GM12878 (cell line): ENCODE measurements at regions not wholly inside any gene's neighbourhood (a gene's known extent, or its start where the extent isn't known, plus 50 kb on each side); places are given as distances from the start of the nearest gene placed in this dataset.

ENCODE experiments used
- ATAC-seq: fragments of 200-7000 bp; cut with Tn5 transposase; 3 replicates; pipeline ENCODE4 v1.9.1; 2020; ENCODE audit warnings: mild to moderate bottlenecking, moderate library complexity
- BruUV-seq: library from RNA; stranded (reverse); fragments of 400-500 nt; replicated peaks from 2 replicates; lab custom pipeline; 2021; lab: Mats Ljungman, UMichigan
- CTCF ChIA-PET: fragments of 300-600 bp; sonication (Branson Sonifier 250); formaldehyde crosslinking; extraction: SDS; loops from one replicate; lab custom pipeline; 2021; ENCODE audit warnings: inconsistent platforms; lab: Yijun Ruan, JAX
- POLR2A ChIA-PET: fragments of 350-600 bp; formaldehyde crosslinking; extraction: SDS; loops from one replicate; lab custom pipeline; 2021; ENCODE audit warnings: inconsistent platforms; lab: Charles Lee
- RAD21 ChIA-PET: fragments of 300-600 bp; sonication (Branson Sonifier 250); formaldehyde crosslinking; loops from one replicate; lab custom pipeline; 2023; ENCODE audit warnings: antibody characterized with exemption; ENCODE audit not compliant: unreplicated experiment; lab: Charles Lee
- SMC1A ChIA-PET: fragments of 300-600 bp; sonication (Branson Sonifier 250); formaldehyde crosslinking; loops from one replicate; lab custom pipeline; 2023; ENCODE audit not compliant: unreplicated experiment, uncharacterized antibody; lab: Charles Lee
- DNase-seq: peaks from one replicate; pipeline ENCODE4 v3.0.0-alpha.2; 2011; ENCODE audit warnings: low read depth, low spot score
- FAIRE-seq: peaks from 3 replicates; lab custom pipeline; 2011; peaks lifted over from hg19 to GRCh38; lab: Jason Lieb, UNC
- H2AFZ ChIP-seq: 2 replicates; pipeline ENCODE4 v1.6.0; 2011; ENCODE audit warnings: low read depth, low read length, control low read depth; ENCODE audit not compliant: control insufficient read depth
- H3K27ac ChIP-seq: 2 replicates; pipeline ENCODE4 v1.5.1; 2011; ENCODE audit warnings: control low read depth; ENCODE audit not compliant: control insufficient read depth, insufficient read depth
- H3K27me3 ChIP-seq, 2 experiments: replicated peaks in 1 of 2; 2 replicates each; pipeline versions ENCODE4 v1.6.0 to v1.6.1; 2011; ENCODE audit warnings: low read length in 1 of 2; ENCODE audit not compliant: control insufficient read depth in 2 of 2, insufficient read depth in 2 of 2
- H3K36me3 ChIP-seq, 2 experiments: 2 replicates each; pipeline ENCODE4 v1.5.1; 2011; ENCODE audit warnings: low read length in 1 of 2; ENCODE audit not compliant: control insufficient read depth in 2 of 2, insufficient read depth in 2 of 2
- H3K4me1 ChIP-seq: 2 replicates; pipeline ENCODE4 v1.6.1; 2011; ENCODE audit warnings: mild to moderate bottlenecking, low read length, moderate library complexity, mixed read lengths; ENCODE audit not compliant: control insufficient read depth, insufficient read depth
- H3K4me2 ChIP-seq: 2 replicates; pipeline ENCODE4 v1.6.0; 2011; ENCODE audit warnings: control low read depth; ENCODE audit not compliant: control insufficient read depth, insufficient read depth
- H3K4me3 ChIP-seq: fragments of 200-600 bp; sonication (generic); 2 replicates; pipeline ENCODE4 v1.5.1; 2016
- H3K79me2 ChIP-seq: 2 replicates; pipeline ENCODE4 v1.6.0; 2011; ENCODE audit warnings: low read length; ENCODE audit not compliant: control insufficient read depth, insufficient read depth
- H3K9ac ChIP-seq: 2 replicates; pipeline ENCODE4 v1.8.0; 2011; ENCODE audit warnings: low read length, control low read depth, mixed read lengths; ENCODE audit not compliant: control insufficient read depth, insufficient read depth
- H3K9me3 ChIP-seq: replicated peaks from 3 replicates; pipeline ENCODE4 v1.5.1; 2011; ENCODE audit warnings: mild to moderate bottlenecking, low read length; ENCODE audit not compliant: control insufficient read depth, insufficient read depth
- H4K20me1 ChIP-seq: 2 replicates; pipeline ENCODE4 v1.6.0; 2011; ENCODE audit not compliant: control insufficient read depth, insufficient read depth
- CUX1 ChIP-seq: IDR thresholded peaks from 2 replicates; pipeline ENCODE4 v1.6.1; 2012; ENCODE audit warnings: improper control_type of control experiment, low read depth, low read length; ENCODE audit not compliant: insufficient replicate concordance
- IKZF2 ChIP-seq, 2 experiments: fragments of 450-650 bp; IDR thresholded peaks; 2 replicates each; pipeline ENCODE4 v1.6.1; 2017; ENCODE audit warnings: mild to moderate bottlenecking in 2 of 2, moderate library complexity in 2 of 2
- NFXL1 ChIP-seq: fragments of 450-650 bp; IDR thresholded peaks from 2 replicates; pipeline ENCODE4 v1.6.1; 2017; ENCODE audit warnings: antibody characterized with exemption, mild to moderate bottlenecking, borderline replicate concordance
- NKRF ChIP-seq: fragments of 450-650 bp; conservative IDR thresholded peaks from 2 replicates; pipeline ENCODE4 v1.6.1; 2017; ENCODE audit warnings: mild to moderate bottlenecking, moderate library complexity
- RAD21 ChIP-seq: IDR thresholded peaks from 2 replicates; pipeline ENCODE4 v1.6.1; 2011; ENCODE audit warnings: mild to moderate bottlenecking, low read depth, low read length, moderate library complexity; ENCODE audit not compliant: insufficient read depth
- SIX5 ChIP-seq: IDR thresholded peaks from 2 replicates; pipeline ENCODE4 v1.6.1; 2011; ENCODE audit warnings: mild to moderate bottlenecking, low read depth, low read length, moderate library complexity; ENCODE audit not compliant: severe bottlenecking
- SKIL ChIP-seq: fragments of 450-650 bp; IDR thresholded peaks from 2 replicates; pipeline ENCODE4 v1.6.1; 2017; ENCODE audit warnings: mild to moderate bottlenecking, low read depth, inconsistent platforms; ENCODE audit not compliant: poor library complexity, severe bottlenecking
- SMC3 ChIP-seq: IDR thresholded peaks from 2 replicates; pipeline ENCODE4 v1.6.1; 2011; ENCODE audit warnings: low read length, improper control_type of control experiment, borderline replicate concordance
- SP1 ChIP-seq: IDR thresholded peaks from one replicate; pipeline ENCODE4 v1.6.1; 2011; ENCODE audit warnings: low read depth, low read length
- STAT1 ChIP-seq: fragments of 450-650 bp; conservative IDR thresholded peaks from 2 replicates; pipeline ENCODE4 v1.6.1; 2014; ENCODE audit warnings: antibody characterized with exemption, mild to moderate bottlenecking
- TCF3 ChIP-seq: IDR thresholded peaks from 2 replicates; pipeline ENCODE4 v1.6.1; 2012; ENCODE audit warnings: low read depth, mild to moderate bottlenecking, low read length, borderline replicate concordance; ENCODE audit not compliant: insufficient read depth
- YY1 ChIP-seq: IDR thresholded peaks from 2 replicates; pipeline ENCODE4 v1.6.1; 2011; ENCODE audit warnings: low read depth, mild to moderate bottlenecking, low read length
- WGBS: methylation state at CpG from one replicate; pipeline ENCODE4 v1.1.6; 2016; ENCODE audit warnings: low lambda C conversion rate; ENCODE audit not compliant: insufficient replicate concordance, insufficient coverage; ENCODE audit errors: missing lambda C conversion rate; 5-methylcytosine and 5-hydroxymethylcytosine counted together
- in situ Hi-C: fragments of 300-500 bp; cut with MboI; formaldehyde crosslinking; loops from 9 replicates; pipeline ENCODE4 v1.14.3; 2018; ENCODE audit warnings: mixed read lengths
- intact Hi-C: fragments of 100-400 bp; cut with micrococcal nuclease; formaldehyde crosslinking; loops from one replicate; pipeline ENCODE4 v1.14.2; 2022; ENCODE audit not compliant: unreplicated experiment
- TF ChIP-seq, protein P1 (sequence below): IDR thresholded peaks from 2 replicates; pipeline ENCODE4 v1.6.1; 2011; ENCODE audit warnings: borderline replicate concordance, low read depth, mild to moderate bottlenecking, moderate library complexity, low read length; ENCODE audit not compliant: insufficient read depth, poor library complexity, severe bottlenecking

DNA sequence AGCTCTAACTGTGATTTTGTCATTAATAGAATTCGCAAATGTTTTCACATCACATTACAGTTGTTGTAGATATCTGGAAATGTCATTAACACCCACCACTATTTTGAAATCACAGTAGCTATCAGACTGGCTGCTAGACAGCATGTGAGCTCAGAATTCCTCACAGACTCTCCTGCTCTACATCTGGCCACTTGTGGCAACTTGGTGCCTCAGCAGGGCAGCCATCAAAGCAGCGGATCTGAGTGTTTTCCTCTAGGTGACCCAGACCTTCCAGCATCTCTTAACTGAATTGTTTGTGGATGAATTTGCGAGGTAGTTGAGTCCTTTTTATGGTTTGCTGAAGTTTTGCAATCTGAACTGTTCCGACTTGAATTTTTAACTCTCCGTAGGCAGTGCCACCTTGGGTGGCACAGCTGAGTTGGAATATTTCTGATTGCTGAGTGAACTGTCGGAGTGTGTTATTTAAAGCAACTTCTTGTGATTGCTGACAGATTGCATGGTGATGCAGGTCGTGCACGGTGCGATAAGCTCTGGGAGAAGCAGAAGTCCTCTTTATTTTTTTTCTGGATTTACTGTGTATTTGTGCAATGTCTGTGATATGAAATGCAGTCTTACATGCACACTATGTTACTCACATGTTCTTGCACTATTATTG lies 114.0 kb upstream of the PLET1 start:
- H3K9ac ChIP-seq: no peak overlapping the region
- intact Hi-C loops (no loop called here), in situ Hi-C loops (no loop called here)
- H3K36me3 ChIP-seq: no peaks in the 10 kb centered on the region
- no TSS peak for BruUV-seq
- FAIRE-seq (no peak), ATAC-seq (no peak), DNase-seq (no peak)
- SMC1A ChIA-PET: interaction anchor here (1.0 kb wide), 1 partner anchor 14 kb away, joined by 3 read pairs; no protein-coding TSS in a partner anchor
- no peak overlapping the region for H3K4me3 ChIP-seq
- H2AFZ ChIP-seq: no peak overlapping the region
- H3K4me2 ChIP-seq: no peak overlapping the region
- CTCF ChIA-PET: no interaction called here
- no peak overlapping the region for H3K27ac ChIP-seq
- no peaks in the 10 kb centered on the region for H4K20me1 ChIP-seq
- RAD21 ChIA-PET: no interaction called here
- H3K79me2 ChIP-seq: no peaks in the 10 kb centered on the region
- WGBS: 55% methylated on average over 9 of the region's 9 CpGs
- H3K9me3 ChIP-seq: no peaks in the 10 kb centered on the region
- POLR2A ChIA-PET: no interaction called here
- no peaks in the 10 kb centered on the region for H3K4me1 ChIP-seq
- H3K27me3 ChIP-seq: no peaks in the 10 kb centered on the region
- TF ChIP-seq, protein P1, sequence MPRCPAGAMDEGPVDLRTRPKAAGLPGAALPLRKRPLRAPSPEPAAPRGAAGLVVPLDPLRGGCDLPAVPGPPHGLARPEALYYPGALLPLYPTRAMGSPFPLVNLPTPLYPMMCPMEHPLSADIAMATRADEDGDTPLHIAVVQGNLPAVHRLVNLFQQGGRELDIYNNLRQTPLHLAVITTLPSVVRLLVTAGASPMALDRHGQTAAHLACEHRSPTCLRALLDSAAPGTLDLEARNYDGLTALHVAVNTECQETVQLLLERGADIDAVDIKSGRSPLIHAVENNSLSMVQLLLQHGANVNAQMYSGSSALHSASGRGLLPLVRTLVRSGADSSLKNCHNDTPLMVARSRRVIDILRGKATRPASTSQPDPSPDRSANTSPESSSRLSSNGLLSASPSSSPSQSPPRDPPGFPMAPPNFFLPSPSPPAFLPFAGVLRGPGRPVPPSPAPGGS: no peak
- TF ChIP-seq STAT1: no peak
- TF ChIP-seq SKIL: no peak
- no peak for TF ChIP-seq YY1
- TF ChIP-seq SMC3: no peak
- no peak for TF ChIP-seq CUX1
- TF ChIP-seq NKRF: no peak
- no peak for TF ChIP-seq TCF3
- TF ChIP-seq IKZF2 (IDR thresholded peaks at IDR 0.05): no peak
- no peak for TF ChIP-seq NFXL1
- TF ChIP-seq SIX5: no peak
- no peak for TF ChIP-seq SP1
- no peak for TF ChIP-seq RAD21
